Colonic mucosa (tissue), 4 donors: ENCODE measurements at regions not wholly inside any gene's neighbourhood (a gene's known extent, or its start where the extent isn't known, plus 50 kb on each side); places are given as distances from the start of the nearest gene placed in this dataset.

ENCODE experiments used
- DNase-seq: peaks from one replicate; pipeline ENCODE4 v3.0.0-alpha.2; 2020
- H3K27ac ChIP-seq: fragments of 200-600 bp; one replicate; pipeline ENCODE4 v1.8.0; 2021
- H3K27me3 ChIP-seq: fragments of 200-600 bp; one replicate; pipeline ENCODE4 v1.8.0; 2021
- H3K36me3 ChIP-seq: fragments of 200-600 bp; one replicate; pipeline ENCODE4 v1.8.0; 2021
- H3K4me1 ChIP-seq: fragments of 200-600 bp; one replicate; pipeline ENCODE4 v1.8.0; 2021; ENCODE audit warnings: mild to moderate bottlenecking
- H3K4me3 ChIP-seq: fragments of 200-600 bp; one replicate; pipeline ENCODE4 v1.8.0; 2021
- H3K9ac ChIP-seq, 2 donors: one replicate each; pipeline ENCODE4 v1.7.0; 2013; ENCODE audit warnings: control low read depth in 2 of 2, low read depth in 2 of 2, low read length in 2 of 2
- H3K9me3 ChIP-seq: fragments of 200-600 bp; one replicate; pipeline ENCODE4 v1.8.0; 2021
- CTCF ChIP-seq: fragments of 200-600 bp; IDR thresholded peaks from one replicate; pipeline ENCODE4 v1.8.0; 2022; ENCODE audit warnings: antibody characterized with exemption, mild to moderate bottlenecking
- intact Hi-C: fragments of 100-400 bp; cut with DNase I; formaldehyde crosslinking; loops from one replicate; pipeline ENCODE4 v1.14.1; 2022
- donor health status: healthy.
- donor health status: DM: no; HTN: no; CAD: no.
- donor health status: DM: no; HTN: no; CAD: no.

GRCh38 chr18:55858661-55859515 is 270.9 kb upstream of the TCF4 start:
- Histone ChIP-seq H3K9me3 (no peaks in the 10 kb centered on the region), H3K27me3 (no peaks in the 10 kb centered on the region), H3K9ac (no peak overlapping the region), H3K4me1 (no peaks in the 10 kb centered on the region), H3K27ac (no peak overlapping the region), H3K36me3 (no peaks in the 10 kb centered on the region), H3K4me3 (no peak overlapping the region)
- DNase-seq: no peak
- TF ChIP-seq CTCF: no peak
- intact Hi-C loops: no loop called here

GRCh38 chr18:55857956-55858355 is 270.0 kb upstream of the TCF4 start:
- Histone ChIP-seq H3K9me3 (no peaks in the 10 kb centered on the region), H3K27me3 (no peaks in the 10 kb centered on the region), H3K36me3 (no peaks in the 10 kb centered on the region), H3K4me3 (no peak overlapping the region), H3K27ac (no peak overlapping the region), H3K4me1 (no peaks in the 10 kb centered on the region), H3K9ac (no peak overlapping the region)
- intact Hi-C loops: no loop called here
- DNase-seq: no peak
- TF ChIP-seq CTCF: no peak

GRCh38 chr18:55857409-55857808 is 269.4 kb upstream of the TCF4 start:
- Histone ChIP-seq H3K4me3 (no peak overlapping the region), H3K9me3 (no peaks in the 10 kb centered on the region), H3K4me1 (no peaks in the 10 kb centered on the region), H3K36me3 (no peaks in the 10 kb centered on the region), H3K27me3 (no peaks in the 10 kb centered on the region), H3K9ac (no peak overlapping the region), H3K27ac (no peak overlapping the region)
- no peak for TF ChIP-seq CTCF
- no peak for DNase-seq
- intact Hi-C loops: no loop called here

- Histone ChIP-seq H3K9me3 (no peaks in the 10 kb centered on the region), H3K27me3 (no peaks in the 10 kb centered on the region), H3K4me1 (no peaks in the 10 kb centered on the region), H3K36me3 (no peaks in the 10 kb centered on the region), H3K4me3 (no peak overlapping the region), H3K27ac (no peak overlapping the region), H3K9ac (no peak overlapping the region)
- no peak for DNase-seq
- TF ChIP-seq CTCF: no peak
- intact Hi-C loops: no loop called here
These were observed 268.7 kb upstream of the TCF4 start for GRCh38 chr18:55856679-55857078.

GRCh38 chr18:55856229-55856628 is 268.2 kb upstream of the TCF4 start:
- Histone ChIP-seq H3K9me3 (no peaks in the 10 kb centered on the region), H3K4me3 (no peak overlapping the region), H3K27ac (no peak overlapping the region), H3K9ac (no peak overlapping the region), H3K36me3 (no peaks in the 10 kb centered on the region), H3K4me1 (no peaks in the 10 kb centered on the region), H3K27me3 (no peaks in the 10 kb centered on the region)
- no peak for DNase-seq
- TF ChIP-seq CTCF: no peak
- intact Hi-C loops: no loop called here
